ENCODE measurements at regions not wholly inside any gene's neighbourhood (a gene's known extent, or its start where the extent isn't known, plus 50 kb on each side); places are given as distances from the start of the nearest gene placed in this dataset.
"Not testable (repeated sequence)": the region's sequence is repeated elsewhere in the genome, so short reads cannot be mapped to it uniquely, and the experiment has no call there.

DNA sequence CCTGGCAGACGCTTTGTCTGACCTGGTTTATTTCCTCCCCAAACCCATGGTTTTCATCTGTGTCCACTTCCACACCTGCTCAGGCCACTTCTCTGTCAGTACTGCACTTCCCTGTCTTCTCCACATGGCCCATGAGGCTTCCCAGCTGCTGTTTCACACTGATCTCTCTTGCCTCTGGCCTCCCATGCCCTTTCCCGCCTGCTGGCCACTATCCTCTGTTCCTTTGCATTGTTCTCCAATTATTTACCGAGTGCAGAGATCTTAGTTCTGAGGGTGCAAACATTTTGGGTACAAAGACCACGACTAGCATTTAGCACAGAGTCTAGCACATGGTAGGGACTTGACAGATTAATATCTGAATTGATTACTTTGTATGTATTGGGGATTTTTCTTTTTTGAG, 174.8 kb upstream of the NPY2R start:
- no peaks in the 10 kb centered on the region for H3K36me3 ChIP-seq (ENCODE audit: control insufficient read depth, insufficient read depth, low read length)
- TF ChIP-seq CTCF (IDR thresholded peaks at IDR 0.05; ENCODE audit: insufficient read depth, low read length, poor library complexity, severe bottlenecking) = no peak
- DNase-seq (ENCODE audit: extremely low read depth, insufficient read length) = no peak
- no peak overlapping the region for H3K4me3 ChIP-seq (replicated peaks; ENCODE audit: low read depth, low read length)
- H3K27me3 ChIP-seq (replicated peaks; ENCODE audit: control insufficient read depth, insufficient read depth, low read length) = no peaks in the 10 kb centered on the region

- TF ChIP-seq CTCF (IDR thresholded peaks at IDR 0.05; ENCODE audit: insufficient read depth, low read length, poor library complexity, severe bottlenecking) = no peak
- no peak for DNase-seq (ENCODE audit: extremely low read depth, insufficient read length)
- Histone ChIP-seq H3K36me3 (ENCODE audit: control insufficient read depth, insufficient read depth, low read length) (no peaks in the 10 kb centered on the region), H3K4me3 (replicated peaks; ENCODE audit: low read depth, low read length) (no peak overlapping the region), H3K27me3 (replicated peaks; ENCODE audit: control insufficient read depth, insufficient read depth, low read length) (no peaks in the 10 kb centered on the region)
Observed at GRCh38 chr4:155037031-155037430, 171.4 kb upstream of the NPY2R start.

- TF ChIP-seq CTCF (IDR thresholded peaks at IDR 0.05; ENCODE audit: insufficient read depth, low read length, poor library complexity, severe bottlenecking) = no peak
Observed at GRCh38 chr4:155038459-155038858, 170.0 kb upstream of the NPY2R start.

GRCh38 chr4:155039162-155039561, 169.3 kb upstream of the NPY2R start:
- no peaks in the 10 kb centered on the region for H3K36me3 ChIP-seq (ENCODE audit: control insufficient read depth, insufficient read depth, low read length)
- no peak for DNase-seq (ENCODE audit: extremely low read depth, insufficient read length)

More at GRCh38 chr4:155038459-155038858, 170.0 kb upstream of the NPY2R start:
- Histone ChIP-seq H3K27me3 (replicated peaks; ENCODE audit: control insufficient read depth, insufficient read depth, low read length) (no peaks in the 10 kb centered on the region), H3K36me3 (ENCODE audit: control insufficient read depth, insufficient read depth, low read length) (no peaks in the 10 kb centered on the region), H3K4me3 (replicated peaks; ENCODE audit: low read depth, low read length) (no peak overlapping the region)
- DNase-seq (ENCODE audit: extremely low read depth, insufficient read length) = no peak

GRCh38 chr4:155040031-155040430, 168.4 kb upstream of the NPY2R start:
- TF ChIP-seq CTCF (IDR thresholded peaks at IDR 0.05; ENCODE audit: insufficient read depth, low read length, poor library complexity, severe bottlenecking) = no peak
- H3K27me3 ChIP-seq (replicated peaks; ENCODE audit: control insufficient read depth, insufficient read depth, low read length) = no peaks in the 10 kb centered on the region
- no peak for DNase-seq (ENCODE audit: extremely low read depth, insufficient read length)
- no peaks in the 10 kb centered on the region for H3K36me3 ChIP-seq (ENCODE audit: control insufficient read depth, insufficient read depth, low read length)
- no peak overlapping the region for H3K4me3 ChIP-seq (replicated peaks; ENCODE audit: low read depth, low read length)

More at GRCh38 chr4:155039162-155039561, 169.3 kb upstream of the NPY2R start:
- H3K27me3 ChIP-seq (replicated peaks; ENCODE audit: control insufficient read depth, insufficient read depth, low read length) = no peaks in the 10 kb centered on the region
- H3K4me3 ChIP-seq (replicated peaks; ENCODE audit: low read depth, low read length) = no peak overlapping the region
- no peak for TF ChIP-seq CTCF (IDR thresholded peaks at IDR 0.05; ENCODE audit: insufficient read depth, low read length, poor library complexity, severe bottlenecking)

DNA sequence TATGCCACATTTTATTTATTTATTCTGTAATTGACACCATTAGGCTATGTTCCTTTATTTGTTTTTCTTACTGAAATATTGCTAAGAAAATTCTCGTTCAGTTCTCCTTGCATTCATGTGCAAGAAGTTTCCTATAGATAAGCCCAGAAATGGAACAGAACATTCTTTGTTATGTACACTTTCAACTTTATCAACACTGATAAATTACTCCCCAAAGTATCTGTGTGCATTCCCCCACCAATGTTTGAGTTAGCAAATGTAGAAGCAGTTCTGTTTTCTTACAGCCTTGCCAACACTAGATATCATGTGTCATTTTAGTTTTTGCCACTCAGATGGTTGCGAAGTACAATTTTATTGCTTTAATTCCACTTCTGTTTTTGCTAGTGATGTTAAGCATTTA, 166.4 kb upstream of the NPY2R start:
- H3K36me3 ChIP-seq (ENCODE audit: control insufficient read depth, insufficient read depth, low read length) = no peaks in the 10 kb centered on the region

GRCh38 chr4:155044251-155044650, 164.2 kb upstream of the NPY2R start:
- not testable (repeated sequence) for DNase-seq (ENCODE audit: extremely low read depth, insufficient read length); H3K36me3 ChIP-seq (ENCODE audit: control insufficient read depth, insufficient read depth, low read length); H3K27me3 ChIP-seq (replicated peaks; ENCODE audit: control insufficient read depth, insufficient read depth, low read length); H3K4me3 ChIP-seq (replicated peaks; ENCODE audit: low read depth, low read length)

More for the DNA sequence above, 166.4 kb upstream of the NPY2R start:
- DNase-seq (ENCODE audit: extremely low read depth, insufficient read length) = no peak
- H3K27me3 ChIP-seq (replicated peaks; ENCODE audit: control insufficient read depth, insufficient read depth, low read length) = no peaks in the 10 kb centered on the region
- no peak for TF ChIP-seq CTCF (IDR thresholded peaks at IDR 0.05; ENCODE audit: insufficient read depth, low read length, poor library complexity, severe bottlenecking)
- no peak overlapping the region for H3K4me3 ChIP-seq (replicated peaks; ENCODE audit: low read depth, low read length)
